ENCODE measurements at regions not wholly inside any gene's neighbourhood (a gene's known extent, or its start where the extent isn't known, plus 50 kb on each side); places are given as distances from the start of the nearest gene placed in this dataset.
"Not testable (repeated sequence)": the region's sequence is repeated elsewhere in the genome, so short reads cannot be mapped to it uniquely, and the experiment has no call there.

DNA sequence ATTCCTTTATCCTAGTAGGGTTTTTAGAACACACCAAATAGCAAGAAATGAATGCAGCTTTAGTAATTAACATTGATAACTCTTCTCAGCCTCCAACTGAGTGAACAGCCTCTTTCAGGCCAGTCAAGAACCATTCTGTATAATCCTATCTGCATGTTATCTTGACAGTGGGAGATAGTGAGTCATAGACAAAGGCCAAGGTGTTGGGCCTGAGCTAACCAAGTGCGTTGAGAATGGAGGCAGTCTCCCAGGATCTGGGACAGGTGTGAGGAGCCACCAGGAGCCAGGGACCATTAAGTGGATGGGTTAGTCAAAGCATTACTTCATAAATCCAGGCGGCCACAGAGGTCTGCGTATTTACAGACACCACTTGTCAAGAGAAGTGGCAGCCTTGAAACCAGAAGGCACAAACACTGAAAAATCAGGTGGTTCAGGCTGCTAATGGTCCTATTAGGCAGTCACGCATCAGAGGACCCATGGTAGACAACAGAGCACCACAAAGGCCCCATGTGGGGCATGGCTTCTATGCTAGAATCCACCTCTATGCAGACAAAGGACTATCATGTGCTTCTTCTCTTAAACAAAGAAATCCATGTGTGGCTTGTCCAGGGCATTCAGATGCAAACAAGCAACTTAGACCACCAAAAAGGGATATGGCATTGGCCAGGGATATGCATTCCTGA, 409.7 kb upstream of the PIK3R1 start:
- peak; percentile 8 to 11 for DNase-seq

DNA sequence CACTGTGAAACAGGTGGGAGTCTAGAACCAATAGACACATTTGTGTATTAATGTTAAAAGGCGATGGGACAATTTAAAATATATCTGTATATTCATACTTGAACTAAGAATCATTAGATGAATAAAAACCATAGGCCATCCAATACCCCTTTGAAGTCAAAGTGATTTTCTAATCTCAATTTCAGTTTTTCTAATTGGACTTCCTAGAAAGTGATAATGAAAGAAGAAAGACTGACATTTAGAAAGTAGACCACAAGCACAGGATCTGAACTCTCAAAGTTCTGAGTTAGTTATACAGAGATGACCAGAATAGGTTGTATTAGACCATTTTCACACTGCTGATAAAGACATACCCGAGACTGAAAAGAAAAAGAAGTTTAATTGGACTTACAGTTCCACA, 412.8 kb upstream of the PIK3R1 start:
- DNase-seq, result no peak

DNA sequence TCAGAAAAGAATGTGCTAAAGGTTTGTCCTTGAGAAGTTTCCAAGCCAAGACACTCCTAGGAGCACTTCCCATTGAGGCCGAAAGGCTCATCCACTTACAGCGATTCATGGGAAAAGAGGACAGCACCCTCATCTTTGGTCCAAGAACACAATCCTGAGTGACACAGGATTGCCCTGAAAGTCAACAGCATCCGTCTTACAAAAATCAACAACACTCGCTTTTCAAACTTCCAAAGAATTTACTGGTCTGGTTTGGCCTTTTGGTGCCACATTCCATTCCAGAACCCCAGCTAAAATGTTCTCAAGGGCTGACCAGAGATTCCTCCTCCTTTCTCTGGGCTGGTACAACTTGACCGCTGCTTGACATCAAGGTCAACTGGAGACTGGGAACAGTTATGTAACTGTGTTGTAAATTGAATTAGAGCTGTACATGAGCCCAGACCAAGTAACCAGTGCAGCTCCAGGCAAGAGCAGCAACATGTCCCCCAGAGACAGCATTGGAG, 415.8 kb upstream of the PIK3R1 start:
- no peak for DNase-seq

DNA sequence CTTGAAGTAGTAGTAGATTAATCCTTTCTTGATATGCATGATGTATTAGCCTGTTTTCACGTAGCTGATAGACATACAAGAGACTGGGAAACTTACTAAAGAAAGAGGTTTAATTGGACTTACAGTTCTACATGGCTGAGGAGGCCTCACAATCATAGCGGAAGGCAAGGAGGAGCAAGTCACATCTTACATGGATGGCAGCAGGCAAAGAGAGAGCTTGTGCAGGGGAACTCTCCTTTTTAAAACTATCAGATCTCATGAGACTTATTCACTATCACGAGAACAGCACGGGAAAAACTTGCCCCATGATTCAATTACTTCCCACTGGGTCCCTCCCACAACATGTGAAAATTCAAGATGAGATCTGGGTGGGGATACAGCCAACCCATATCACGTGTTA, 417.1 kb upstream of the PIK3R1 start:
- not testable (repeated sequence) for DNase-seq

DNA sequence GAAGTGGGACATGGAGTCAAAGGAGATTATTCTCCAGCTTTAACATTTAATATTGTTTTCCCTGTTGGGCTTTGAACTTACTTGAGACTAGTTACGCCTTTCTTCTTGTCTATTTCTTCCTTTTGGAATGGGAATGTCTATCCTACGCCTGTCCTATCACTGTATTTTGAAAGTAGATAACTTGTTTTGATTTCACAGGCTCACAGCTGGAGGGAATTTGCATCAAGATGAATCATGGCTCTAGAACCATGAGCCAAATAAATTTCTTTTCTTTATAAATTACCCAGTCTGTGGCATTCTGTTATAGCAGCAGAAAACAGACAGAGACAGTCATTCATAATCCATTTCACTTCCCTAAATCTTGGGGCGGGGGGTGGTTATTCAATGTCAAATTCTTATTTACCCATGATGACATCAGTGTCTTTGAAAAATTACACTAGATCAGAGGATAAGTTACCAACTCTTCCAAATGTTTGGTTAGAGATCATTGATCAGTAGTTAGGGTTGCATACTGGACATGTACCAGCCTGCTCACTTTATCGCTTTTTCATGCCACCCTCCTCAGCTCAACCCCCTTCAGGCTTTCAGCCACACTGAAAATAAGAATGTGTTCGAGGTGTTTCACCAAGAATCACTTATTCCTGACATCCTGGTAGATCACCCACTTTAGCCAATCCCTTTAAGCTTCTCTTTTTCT, 419.6 kb upstream of the PIK3R1 start:
- no peak for DNase-seq

DNA sequence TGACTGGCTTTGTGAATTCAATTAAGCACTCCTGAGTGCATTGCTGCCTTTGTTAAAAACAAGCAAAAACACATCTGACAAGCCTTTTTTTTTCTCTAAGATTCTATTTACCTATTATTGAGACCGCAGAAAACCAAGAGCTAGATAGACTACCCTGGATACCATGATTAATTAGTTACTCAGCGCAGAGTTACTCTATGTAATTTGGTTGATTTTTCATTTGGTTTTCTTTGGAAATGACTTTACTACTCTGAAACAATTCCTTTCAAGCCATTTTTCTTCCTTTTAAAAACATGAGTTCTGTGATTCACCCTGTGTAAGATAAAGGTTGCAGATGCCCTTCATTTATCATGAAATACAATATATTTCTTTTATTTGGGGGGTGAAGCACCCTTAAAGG, 421.6 kb upstream of the PIK3R1 start:
- no peak for DNase-seq

DNA sequence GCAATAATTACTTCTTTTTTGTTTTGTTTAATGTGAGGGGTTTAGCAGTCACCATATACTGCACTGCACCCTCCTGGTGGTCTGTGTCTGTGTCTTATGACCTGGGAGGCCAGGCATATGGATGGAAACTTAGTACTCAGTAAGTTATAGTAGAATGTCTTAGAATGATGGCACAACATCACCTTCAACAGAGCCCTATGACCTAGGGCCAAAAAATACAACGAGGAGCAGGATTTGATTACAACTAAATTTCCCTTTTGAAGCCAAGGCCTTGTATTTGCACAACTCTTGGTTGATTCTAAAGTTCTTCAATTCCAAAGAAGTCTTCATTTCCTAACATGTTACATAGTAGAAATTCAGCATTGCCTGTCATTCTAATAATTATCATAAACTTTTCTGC, 422.1 kb upstream of the PIK3R1 start:
- no peak for DNase-seq

DNA sequence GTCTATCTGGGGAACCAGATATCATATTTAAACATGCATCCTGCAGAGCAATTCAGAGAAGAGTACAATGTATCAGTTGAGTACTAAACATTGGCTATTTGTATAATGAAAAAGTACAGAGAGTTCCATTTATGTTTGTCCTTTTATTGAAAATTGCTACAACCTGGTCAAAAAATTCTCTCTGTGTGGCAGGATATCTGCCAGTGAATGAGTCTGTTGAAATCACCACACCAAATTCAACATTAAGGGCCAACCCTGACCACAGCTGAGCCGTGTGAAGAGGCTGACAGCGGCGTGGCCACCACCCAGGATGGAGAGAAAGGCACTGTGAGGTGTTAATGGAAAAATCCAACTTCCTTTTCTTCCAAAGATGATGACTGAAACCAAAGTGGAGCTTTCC, 422.7 kb upstream of the PIK3R1 start:
- DNase-seq, result no peak

DNA sequence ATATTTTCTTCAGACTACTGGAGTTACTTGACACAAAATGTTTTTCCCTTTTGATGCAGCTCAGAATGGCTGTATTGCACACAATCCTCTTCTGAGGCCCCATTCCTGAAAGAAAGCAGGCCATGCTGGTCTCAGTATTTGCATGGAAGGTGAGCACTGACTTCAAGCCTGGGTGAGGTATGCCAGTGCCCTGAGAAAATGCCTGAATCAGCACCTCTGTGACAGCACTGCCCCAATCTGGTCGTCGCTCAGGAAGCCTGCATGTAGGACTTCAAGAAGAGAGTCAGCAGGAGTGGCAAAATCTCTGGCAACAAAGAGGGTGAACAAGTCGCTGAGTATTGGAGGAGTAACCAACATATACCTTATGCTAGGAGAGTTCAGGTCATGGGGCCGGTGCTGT, 425.2 kb upstream of the PIK3R1 start:
- DNase-seq, result no peak

DNA sequence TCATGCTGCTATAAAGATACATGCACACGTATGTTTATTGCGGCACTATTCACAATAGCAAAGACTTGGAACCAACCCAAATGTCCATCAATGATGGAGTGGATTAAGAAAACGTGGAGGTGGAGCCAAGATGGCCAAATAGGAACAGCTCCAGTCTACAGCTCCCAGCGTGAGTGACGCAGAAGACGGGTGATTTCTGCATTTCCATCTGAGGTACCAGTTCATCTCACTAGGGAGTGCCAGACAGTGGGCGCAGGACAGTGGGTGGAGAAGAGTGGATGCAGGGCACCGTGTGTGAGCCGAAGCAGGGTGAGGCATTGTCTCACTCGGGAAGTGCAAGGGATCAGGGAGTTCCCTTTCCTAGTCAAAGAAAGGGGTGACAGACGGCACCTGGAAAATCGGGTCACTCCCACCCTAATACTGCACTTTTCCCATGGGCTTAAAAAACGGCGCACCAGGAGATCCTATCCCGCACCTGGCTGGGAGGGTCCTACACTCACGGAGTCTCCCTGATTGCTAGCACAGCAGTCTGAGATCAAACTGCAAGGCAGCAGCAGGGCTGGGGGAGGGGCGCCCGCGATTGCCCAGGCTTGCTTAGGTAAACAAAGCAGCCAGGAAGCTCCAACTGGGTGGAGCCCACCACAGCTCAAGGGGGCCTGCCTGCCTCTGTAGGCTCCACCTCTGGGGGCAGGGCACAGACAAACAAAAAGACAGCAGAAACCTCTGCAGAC, 435.5 kb upstream of the PIK3R1 start:
- DNase-seq, result peak; percentile 3 to 42

DNA sequence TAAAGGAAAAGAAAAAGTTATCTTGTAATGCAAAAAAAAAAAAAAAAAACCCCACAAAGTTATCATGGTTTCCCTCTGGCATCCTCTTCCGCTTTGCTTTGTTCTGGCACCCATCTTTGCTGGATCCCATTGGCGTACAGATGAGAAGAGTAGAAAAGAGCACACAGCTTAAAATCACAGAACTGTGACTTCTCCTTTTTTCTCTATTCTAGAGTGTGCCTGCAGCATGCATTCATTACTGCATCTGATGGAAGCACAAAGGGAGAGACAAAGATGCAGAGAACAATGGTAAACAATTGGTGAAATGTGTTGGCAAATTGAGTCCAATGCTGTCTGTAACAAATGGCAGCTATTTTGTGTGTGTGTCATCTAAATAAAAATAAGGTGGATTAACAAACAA, 440.8 kb upstream of the PIK3R1 start:
- no peak for DNase-seq

DNA sequence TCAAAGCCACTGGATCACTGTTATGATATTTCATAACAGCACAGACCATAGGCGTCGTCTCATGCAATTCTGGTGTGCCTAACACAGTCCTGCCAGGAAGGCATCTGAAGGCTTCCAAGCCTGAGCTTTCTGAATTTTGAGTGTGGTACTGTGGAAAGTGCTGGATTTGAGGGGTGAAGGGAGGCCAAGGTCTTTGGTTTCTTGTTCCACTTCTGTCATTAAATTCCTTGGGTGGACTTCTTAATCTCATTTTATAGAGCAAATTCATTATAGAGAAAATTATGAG, 441.3 kb upstream of the PIK3R1 start:
- DNase-seq, result no peak

DNA sequence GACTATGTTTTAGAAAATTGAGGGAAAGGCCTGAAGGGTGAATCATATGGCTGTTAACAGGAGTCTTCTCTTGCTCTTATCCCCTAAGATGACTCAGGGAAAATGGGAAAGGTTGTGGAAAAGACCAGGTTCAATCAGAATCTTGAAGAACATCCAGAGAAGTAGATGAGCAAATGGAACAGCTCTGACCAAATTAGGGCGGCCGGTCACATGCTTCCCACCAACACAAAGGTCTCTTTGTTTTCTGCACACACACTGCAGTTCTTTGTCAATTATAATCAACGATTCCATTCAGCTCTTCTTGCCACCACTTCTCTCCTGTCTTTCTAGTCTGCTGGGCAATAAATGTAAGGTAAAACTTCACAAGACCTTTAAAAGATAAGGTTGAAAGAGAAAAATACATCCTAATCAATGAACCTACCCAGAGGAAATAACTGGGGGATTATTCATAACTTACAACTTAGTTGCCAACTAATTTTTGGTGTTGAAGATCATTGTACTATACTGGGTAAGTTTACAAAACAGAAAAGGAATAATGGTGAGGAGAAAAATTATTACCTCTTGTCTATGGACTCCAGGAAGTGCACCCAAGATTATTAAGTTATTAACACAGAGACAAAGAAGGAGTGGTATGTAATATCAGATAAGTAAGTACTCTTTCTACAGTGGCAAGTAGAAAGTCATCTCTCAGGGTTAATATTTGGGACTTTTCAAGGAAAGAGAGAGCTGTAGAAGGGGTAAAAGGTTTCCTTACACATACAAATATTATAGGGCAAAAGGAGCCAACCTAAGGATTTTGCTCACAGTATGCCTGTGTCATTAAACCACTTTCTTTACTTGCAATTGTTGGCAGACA, 441.9 kb upstream of the PIK3R1 start:
- DNase-seq, result no peak

DNA sequence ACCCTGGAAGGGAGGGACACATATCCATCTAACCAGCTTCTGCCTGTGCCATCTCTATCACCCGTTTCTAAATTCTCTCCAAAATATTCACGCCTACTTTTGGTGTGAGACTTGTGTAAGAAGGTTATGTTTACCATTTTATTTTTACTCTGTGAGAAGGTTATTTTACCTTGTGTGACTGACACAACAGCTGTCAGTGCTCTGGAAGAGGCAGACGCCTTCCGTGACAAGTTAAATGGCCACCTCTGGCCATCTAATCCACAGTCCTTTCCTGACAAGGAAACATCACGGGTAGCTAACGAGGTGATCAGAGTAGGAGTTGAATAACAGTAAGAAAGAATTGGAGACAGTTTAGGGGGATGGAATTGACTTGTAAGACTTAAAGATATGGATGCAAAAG, 443.8 kb upstream of the PIK3R1 start:
- DNase-seq, result no peak

DNA sequence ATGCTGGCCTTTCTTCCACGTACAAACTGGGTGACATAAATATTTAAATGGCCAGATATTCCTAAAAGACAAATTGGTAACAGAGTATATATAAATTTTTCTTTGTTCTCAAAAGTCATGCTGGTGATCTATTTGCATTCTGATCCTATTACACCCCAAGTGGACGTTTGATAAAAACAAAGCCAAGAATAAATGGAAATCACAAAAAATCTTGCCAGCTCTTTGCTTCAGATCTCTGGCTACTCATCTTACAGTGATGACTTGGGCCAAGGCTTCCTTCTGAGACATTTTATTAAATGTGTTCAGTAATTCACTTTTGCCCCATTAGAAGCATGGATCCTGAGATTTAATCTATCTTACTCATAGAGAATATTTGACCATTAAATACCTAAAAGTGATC, 444.3 kb upstream of the PIK3R1 start:
- no peak for DNase-seq

DNA sequence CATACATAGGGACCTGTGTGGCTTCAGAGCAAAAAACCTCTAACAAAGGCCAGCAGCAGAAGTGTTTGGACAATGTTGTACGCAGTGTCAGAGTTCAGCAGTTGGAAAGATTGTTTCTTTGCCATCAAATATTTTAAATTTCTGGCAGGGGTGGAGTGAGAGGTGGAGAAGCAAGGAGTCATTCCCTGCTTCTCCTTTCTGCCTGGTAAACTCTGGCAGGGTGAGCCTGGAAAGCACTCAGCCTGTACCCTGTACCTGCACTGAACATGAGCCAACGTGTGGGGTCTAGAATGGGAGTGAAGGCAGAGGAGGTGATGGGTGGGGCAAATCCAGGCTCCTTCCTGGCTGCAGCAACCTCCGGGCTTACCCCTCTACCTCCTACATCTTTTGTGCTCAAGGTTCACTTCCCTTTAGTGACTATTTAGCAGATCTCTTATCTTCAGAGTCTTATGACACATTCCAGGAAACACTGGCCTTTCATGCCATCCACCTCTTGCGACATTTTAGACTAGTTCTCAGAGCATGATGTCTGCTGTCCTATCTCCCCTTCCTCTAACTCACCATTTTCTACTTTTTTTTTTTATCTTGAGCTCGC, 445.0 kb upstream of the PIK3R1 start:
- no peak for DNase-seq

DNA sequence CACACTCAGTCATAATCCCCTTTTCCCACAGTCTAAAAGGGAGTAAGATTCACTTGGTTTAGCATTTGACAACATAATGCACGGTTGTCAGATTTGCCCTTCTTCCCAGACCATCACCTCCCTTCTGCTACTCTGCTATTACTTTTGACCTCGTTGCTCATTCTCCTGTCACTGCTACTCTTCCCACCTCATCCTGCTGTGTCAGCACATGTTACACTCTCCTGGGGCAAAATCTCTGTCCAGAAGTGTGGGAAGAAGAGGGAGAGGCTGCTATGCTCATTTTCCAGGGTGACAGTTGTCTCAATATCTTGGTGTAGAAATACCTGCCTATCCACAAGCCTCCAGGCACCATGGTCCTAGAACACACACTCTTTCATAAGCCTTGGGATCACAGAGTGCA, 449.9 kb upstream of the PIK3R1 start:
- no peak for DNase-seq

DNA sequence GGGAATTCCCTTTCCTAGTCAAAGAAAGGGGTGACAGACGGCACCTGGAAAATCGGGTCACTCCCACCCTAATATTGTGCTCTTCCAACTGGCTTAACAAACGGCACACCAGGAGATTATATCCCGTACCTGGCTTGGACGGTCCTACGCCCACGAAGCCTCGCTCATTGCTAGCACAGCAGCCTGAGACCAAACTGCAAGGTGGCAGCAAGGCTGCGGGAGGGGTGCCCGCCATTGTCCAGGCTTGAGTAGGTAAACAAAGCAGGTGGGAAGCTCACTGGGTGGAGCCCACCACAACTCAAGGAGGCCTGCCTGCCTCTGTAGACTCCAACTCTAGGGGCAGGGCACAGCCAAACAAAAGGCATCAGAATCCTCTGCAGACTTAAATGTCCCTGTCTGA, 457.8 kb upstream of the PIK3R1 start:
- DNase-seq, result not testable (repeated sequence)

DNA sequence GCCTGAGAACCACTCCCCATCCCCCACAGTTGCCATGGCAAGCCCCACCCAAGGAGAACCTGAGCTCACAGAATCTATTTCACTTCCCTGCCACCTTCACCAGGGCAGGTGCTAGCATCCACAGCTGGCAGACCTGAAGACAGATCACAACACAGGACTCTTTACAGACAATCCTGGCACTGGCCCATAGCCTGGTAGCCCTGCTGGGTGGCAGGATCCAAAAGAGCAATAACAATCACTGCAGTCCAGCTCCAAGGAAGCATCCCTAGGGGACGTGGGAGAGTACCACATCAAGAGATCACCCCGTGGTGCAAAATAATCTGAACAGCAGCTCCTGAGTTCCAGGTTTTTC, 463.2 kb upstream of the PIK3R1 start:
- DNase-seq, result no peak

DNA sequence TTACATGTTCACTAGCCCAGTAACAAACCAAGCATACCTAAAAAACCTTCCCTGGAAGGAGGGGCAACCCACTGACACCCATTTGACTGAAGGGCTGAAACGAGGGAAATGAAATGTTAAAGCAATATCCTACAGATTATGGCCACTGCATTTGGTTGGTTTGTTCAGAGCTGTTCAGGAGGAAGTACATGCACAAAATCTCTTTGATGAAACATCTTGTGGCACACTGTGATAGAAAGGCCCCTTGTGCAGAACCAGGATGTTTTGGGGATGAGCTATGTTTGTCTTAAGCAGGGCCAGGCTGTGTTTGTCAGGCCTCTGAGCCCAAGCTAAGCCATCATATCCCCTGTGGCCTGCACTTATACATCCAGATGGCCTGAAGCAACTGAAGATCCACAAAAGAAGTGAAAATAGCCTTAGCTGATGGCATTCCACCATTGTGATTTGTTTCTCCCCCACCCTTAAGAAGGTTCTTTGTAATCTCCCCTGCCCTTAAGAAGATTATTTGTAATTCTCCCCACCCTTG, 467.3 kb upstream of the PIK3R1 start:
- no peak for DNase-seq

DNA sequence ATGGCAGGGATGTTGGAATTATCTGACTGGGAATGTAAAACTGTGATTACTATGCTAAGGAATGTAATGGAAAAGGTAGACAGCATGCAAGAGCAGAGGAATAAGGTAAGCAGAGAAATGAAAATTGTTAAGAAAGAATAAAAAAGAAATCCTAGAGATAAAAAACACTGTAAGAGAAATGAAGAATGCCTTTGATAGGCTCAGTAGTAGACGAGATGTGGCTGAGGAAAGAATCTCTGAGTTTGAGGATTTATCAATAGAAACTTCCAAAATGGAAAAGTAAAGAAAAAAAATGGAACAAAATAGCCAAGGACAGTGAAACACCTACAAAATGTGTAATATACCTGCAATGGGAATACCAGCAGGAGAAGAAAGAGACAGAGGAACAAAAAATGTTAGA, 468.5 kb upstream of the PIK3R1 start:
- no peak for DNase-seq

DNA sequence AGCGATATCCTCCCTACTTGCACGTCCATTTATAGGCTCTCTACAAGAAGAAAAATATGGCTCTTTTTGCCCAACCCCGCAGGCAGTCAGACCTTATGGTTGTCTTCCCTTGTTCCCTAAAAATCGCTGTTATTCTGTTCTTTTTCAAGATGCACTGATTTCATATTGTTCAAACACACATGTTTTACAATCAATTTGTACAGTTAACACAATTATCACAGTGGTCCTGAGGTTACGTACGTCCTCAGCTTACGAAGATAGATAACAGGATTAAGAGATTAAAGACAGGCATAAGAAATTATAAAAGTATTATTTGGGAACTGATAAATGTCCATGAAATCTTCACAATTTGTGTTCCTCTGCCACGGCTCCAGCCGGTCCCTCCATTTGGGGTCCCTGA, 468.9 kb upstream of the PIK3R1 start:
- DNase-seq, result not testable (repeated sequence)

DNA sequence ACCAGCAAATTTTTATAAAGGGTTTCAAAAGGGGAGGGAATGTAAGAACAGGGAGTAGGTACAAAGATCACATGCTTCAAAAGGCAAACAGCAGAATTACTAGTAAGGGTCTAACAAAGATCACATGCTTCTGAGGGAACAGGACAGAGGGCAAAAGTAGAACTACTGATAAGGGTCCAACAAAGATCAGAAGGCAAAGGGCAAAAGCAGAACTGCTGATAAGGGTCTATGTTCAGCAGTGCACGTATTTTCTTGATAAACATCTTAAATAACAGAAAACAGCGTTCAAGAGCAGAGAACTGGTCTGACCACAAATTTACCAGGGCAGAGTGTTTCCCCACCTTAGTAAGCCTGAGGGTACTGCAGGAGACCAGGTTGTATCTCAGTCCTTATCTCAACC, 469.5 kb upstream of the PIK3R1 start:
- no peak for DNase-seq

Data from SHP77 (cell line).